ENCODE measurements at regions not wholly inside any gene's neighbourhood (a gene's known extent, or its start where the extent isn't known, plus 50 kb on each side); places are given as distances from the start of the nearest gene placed in this dataset.
A peak's percentile ranks its signal among the peaks of the same experiment; 100 is the strongest.

- DNase-seq: no peak
These were observed 77.0 kb upstream of the SPATA12 start for GRCh38 chr3:56983427-56983826.

- DNase-seq: no peak
These were observed 78.8 kb upstream of the SPATA12 start for GRCh38 chr3:56981445-56982230.

- DNase-seq: no peak
These were observed 79.6 kb upstream of the SPATA12 start for GRCh38 chr3:56980798-56981390.

- DNase-seq: no peak
These were observed 80.2 kb upstream of the SPATA12 start for GRCh38 chr3:56980243-56980642.

- DNase-seq: no peak
These were observed 80.7 kb upstream of the SPATA12 start for GRCh38 chr3:56979791-56980190.

- DNase-seq: no peak
These were observed 82.9 kb upstream of the SPATA12 start for GRCh38 chr3:56977561-56977889.

- peak; percentile 46 for DNase-seq
These were observed 83.6 kb upstream of the SPATA12 start for GRCh38 chr3:56976651-56977560.

- DNase-seq: no peak
These were observed 84.9 kb upstream of the SPATA12 start for GRCh38 chr3:56975567-56975966.

- DNase-seq: no peak
These were observed 86.1 kb upstream of the SPATA12 start for GRCh38 chr3:56974247-56974930.

- no peak for DNase-seq
These were observed 88.6 kb upstream of the SPATA12 start for GRCh38 chr3:56971816-56972215.

GRCh38 chr3:56971261-56971660 lies 89.2 kb upstream of the SPATA12 start:
- DNase-seq: no peak

GRCh38 chr3:56970461-56970879 lies 90.0 kb upstream of the SPATA12 start:
- DNase-seq: no peak

- no peak for DNase-seq
These were observed 90.6 kb upstream of the SPATA12 start for GRCh38 chr3:56969851-56970250.

- DNase-seq: no peak
These were observed 94.0 kb upstream of the SPATA12 start for GRCh38 chr3:56966509-56966908.

GRCh38 chr3:56966104-56966503 lies 94.4 kb upstream of the SPATA12 start:
- no peak for DNase-seq

- no peak for DNase-seq
These were observed 97.5 kb upstream of the SPATA12 start for GRCh38 chr3:56962922-56963321.

GRCh38 chr3:56962206-56962605 lies 98.3 kb upstream of the SPATA12 start:
- DNase-seq: no peak

- DNase-seq: no peak
These were observed 100.1 kb upstream of the SPATA12 start for GRCh38 chr3:56960234-56960917.

- no peak for DNase-seq
These were observed 101.6 kb upstream of the SPATA12 start for GRCh38 chr3:56958879-56959278.

- no peak for DNase-seq
These were observed 102.9 kb upstream of the SPATA12 start for GRCh38 chr3:56957522-56957921.

- DNase-seq: no peak
These were observed 103.6 kb upstream of the SPATA12 start for GRCh38 chr3:56956906-56957305.

- no peak for DNase-seq
These were observed 104.9 kb upstream of the SPATA12 start for GRCh38 chr3:56955492-56956111.
